GM12873 (cell line): ENCODE measurements at regions not wholly inside any gene's neighbourhood (a gene's known extent, or its start where the extent isn't known, plus 50 kb on each side); places are given as distances from the start of the nearest gene placed in this dataset.

Source experiments
- TF ChIP-seq, protein P1 (sequence below): IDR thresholded peaks from 2 replicates; pipeline ENCODE4 v1.5.1; 2012; ENCODE audit warnings: low read depth, mild to moderate bottlenecking, moderate library complexity, low read length, control low read depth; ENCODE audit not compliant: insufficient read depth; ENCODE audit errors: missing control alignments

DNA sequence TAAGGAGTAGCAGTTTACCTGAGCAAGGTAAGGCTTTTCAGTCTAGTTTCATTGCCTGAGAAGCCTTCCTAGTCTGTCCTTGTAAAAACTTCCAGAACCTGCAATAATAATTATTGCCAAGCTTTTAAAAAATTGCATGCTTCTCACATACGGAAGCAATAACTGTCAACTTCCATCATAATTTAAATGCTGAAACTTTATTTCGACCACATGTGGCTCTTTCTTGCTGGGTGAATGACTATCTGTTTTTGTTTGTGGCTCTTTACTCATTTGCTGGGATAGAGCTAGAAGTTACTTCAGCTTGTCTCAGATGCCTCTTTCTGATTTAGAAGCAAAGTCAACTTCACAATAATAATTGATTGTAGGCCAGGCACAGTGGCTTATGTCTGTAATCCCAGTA is 95.9 kb upstream of the COL21A1 start:
- TF ChIP-seq, protein P1, sequence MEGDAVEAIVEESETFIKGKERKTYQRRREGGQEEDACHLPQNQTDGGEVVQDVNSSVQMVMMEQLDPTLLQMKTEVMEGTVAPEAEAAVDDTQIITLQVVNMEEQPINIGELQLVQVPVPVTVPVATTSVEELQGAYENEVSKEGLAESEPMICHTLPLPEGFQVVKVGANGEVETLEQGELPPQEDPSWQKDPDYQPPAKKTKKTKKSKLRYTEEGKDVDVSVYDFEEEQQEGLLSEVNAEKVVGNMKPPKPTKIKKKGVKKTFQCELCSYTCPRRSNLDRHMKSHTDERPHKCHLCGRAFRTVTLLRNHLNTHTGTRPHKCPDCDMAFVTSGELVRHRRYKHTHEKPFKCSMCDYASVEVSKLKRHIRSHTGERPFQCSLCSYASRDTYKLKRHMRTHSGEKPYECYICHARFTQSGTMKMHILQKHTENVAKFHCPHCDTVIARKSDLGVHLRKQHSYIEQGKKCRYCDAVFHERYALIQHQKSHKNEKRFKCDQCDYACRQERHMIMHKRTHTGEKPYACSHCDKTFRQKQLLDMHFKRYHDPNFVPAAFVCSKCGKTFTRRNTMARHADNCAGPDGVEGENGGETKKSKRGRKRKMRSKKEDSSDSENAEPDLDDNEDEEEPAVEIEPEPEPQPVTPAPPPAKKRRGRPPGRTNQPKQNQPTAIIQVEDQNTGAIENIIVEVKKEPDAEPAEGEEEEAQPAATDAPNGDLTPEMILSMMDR = no peak

DNA sequence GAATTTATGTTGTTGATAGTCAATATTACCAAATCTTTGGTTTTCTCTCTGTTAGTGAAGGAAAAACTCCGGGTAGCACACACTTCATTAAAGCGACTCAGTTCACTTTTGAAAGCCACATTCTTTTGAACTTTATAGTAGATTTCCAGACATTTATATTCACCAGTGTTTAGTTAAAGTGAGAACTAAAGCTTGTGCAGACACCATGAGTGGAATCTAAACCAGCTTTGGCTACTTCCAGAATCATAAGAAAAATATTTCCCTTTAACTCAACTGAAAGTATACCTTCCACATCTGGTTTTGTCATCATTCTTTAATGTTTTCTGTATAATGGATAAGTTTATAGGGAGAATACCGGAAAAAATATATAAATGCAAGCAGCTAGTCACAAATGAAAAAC is 92.1 kb upstream of the COL21A1 start:
- TF ChIP-seq, protein P1 = no peak

DNA sequence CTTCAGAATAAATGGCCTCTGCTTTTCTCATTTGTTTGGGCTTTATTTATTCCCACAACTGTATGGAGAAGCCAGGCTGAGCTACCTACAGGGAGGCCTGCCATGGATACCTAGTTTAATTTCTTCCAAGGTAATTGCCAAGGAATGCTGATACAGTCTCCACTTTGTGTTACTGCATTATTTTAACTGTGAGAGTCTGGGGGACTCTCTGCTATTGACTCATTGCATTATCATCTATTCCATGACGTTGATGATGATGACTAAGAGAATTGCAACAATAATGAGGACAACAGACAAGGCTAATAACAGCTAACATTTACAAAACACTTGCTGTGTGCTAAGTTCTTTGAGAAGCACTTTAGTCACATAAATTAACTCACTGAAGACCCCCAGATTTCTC is 88.3 kb upstream of the COL21A1 start:
- TF ChIP-seq, protein P1 = no peak

DNA sequence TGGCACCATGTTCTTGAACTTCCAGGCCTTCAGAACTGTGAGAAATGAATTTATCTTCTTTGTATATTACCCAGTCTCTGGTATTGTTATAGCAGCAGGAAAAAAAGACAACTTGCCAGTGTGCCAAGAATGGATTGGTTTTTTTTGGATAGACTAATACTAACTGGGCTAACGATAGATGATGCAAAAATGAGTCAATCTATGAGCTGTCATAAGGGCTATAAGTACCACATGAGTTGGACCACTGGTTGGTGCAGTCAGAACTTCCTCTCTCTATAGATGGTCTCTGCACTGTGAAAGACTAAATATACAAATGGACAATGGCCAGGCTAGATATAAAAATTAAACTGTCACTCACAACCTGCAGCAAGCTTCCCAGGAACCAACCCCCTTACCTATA is 87.6 kb upstream of the COL21A1 start:
- TF ChIP-seq, protein P1 = no peak

DNA sequence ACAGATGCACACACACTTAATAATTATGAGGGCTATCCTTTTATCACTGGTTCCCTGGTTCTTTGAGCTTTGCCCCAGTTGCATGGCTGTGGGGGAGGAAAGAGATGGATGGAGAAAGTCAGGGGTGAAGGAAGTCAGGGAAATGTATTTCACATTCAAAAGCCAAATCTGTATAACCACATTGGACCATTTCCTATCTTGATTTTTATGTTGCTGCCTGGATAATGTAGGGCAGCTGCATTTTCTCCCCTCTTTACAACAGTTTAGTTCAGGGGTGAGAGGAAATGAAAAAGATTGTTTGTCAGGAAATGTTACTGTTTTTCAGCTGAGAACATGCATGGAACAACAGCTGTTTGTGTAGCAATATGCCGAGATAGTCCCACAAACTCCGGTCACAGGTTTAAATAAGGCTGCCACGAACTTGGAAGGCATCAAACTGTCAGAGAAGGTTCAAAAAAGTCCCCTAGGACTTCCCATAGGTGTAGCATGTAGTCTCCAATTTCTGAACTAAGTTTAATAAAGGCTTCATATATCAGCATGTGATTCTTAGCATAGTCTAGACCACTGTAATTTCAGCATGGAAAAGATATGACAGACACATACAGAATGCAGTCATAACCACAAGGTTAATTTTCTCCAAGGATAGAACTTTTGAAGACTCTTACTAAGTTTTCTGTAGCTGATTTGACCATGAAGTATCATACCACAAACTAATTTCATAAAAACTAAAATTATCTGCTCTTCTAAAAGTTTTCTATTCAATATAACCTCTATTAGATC is 82.1 kb upstream of the COL21A1 start:
- TF ChIP-seq, protein P1 = no peak

DNA sequence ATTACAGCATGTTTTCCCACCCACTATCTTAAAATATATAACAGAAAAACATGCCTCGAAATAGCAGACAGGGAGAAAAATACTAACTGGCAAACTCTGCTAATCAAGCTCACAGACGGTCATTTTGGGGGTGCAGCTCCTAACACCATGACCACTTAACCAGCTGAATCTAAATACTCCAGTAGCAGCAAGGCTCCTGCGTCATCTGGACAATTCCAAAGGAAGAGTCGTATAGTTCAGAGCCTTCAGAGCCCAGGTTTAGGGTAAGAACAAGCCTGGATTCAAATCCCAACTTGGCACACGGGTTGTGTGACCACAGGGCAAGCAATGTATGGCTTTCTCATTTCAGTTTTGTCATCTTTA is 81.3 kb upstream of the COL21A1 start:
- TF ChIP-seq, protein P1 = no peak

DNA sequence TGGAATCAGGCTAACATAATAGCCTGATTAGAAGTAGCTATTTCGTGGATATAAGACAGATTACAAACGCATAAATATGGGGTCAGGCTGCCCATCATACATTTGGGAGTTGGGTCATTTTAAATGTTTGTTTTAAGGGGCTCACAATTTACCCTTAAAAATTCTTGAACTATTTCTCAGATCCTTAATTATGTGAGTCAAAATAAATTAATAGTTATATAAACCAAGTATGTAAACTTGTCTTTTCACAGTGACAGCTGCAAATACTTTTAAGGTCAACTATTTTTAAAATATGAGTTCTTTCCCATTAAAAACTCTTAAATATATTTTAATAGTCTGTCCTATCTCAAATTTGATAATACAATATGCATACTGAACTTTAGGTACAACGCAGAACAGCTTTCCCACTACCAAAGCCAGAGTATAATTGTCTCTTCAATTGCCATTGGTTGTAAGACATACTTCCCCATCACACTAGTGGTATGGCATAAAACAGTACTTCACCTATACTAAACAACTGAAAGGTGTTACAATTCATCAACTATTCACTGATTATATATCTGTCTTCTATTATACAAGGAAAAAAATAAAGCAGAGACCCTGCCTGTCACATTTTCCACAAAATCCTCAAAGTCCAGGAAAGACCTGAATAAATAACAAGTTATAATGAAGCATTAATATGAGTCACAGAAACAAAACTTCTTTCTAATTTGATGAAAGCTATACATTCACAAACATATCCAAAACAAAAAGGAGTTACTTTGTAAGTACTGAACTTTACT is 80.8 kb upstream of the COL21A1 start:
- TF ChIP-seq, protein P1 = no peak
